DND-41 (cell line): ENCODE measurements at regions not wholly inside any gene's neighbourhood (a gene's known extent, or its start where the extent isn't known, plus 50 kb on each side); places are given as distances from the start of the nearest gene placed in this dataset.
A peak's percentile ranks its signal among the peaks of the same experiment; 100 is the strongest.

Experiments used
- EZH2 ChIP-seq: IDR thresholded peaks from 3 replicates; pipeline ENCODE4 v1.6.1; 2012; ENCODE audit warnings: borderline replicate concordance, low read depth, mild to moderate bottlenecking, moderate library complexity, low read length, inconsistent platforms; ENCODE audit not compliant: severe bottlenecking
- TF ChIP-seq, protein P1 (sequence below): IDR thresholded peaks from 2 replicates; pipeline ENCODE4 v1.5.1; 2012; ENCODE audit warnings: borderline replicate concordance, low read length, moderate library complexity, mild to moderate bottlenecking; ENCODE audit not compliant: poor library complexity, severe bottlenecking; ENCODE audit errors: extremely low read depth

DNA sequence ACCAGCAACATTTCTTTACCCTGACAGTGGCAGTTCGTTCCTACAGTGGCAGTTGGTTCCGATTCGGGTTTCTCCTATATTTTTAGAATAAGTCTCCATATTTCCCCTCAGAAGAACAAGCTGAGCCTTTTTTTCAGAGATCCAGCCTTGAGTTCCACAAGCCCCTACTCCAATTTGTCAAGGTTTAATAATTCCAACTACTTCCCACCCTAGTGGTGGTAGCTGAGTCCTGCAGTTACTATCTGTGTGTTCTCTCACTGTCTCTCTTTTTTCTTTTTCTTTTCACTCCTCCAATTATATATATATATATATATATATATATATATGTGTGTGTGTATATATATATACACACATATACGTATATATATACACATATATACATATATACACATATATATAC, 1347.3 kb downstream of the PCDH9 start:
- TF ChIP-seq, protein P1, sequence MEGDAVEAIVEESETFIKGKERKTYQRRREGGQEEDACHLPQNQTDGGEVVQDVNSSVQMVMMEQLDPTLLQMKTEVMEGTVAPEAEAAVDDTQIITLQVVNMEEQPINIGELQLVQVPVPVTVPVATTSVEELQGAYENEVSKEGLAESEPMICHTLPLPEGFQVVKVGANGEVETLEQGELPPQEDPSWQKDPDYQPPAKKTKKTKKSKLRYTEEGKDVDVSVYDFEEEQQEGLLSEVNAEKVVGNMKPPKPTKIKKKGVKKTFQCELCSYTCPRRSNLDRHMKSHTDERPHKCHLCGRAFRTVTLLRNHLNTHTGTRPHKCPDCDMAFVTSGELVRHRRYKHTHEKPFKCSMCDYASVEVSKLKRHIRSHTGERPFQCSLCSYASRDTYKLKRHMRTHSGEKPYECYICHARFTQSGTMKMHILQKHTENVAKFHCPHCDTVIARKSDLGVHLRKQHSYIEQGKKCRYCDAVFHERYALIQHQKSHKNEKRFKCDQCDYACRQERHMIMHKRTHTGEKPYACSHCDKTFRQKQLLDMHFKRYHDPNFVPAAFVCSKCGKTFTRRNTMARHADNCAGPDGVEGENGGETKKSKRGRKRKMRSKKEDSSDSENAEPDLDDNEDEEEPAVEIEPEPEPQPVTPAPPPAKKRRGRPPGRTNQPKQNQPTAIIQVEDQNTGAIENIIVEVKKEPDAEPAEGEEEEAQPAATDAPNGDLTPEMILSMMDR: peak; percentile 9
- no peak for TF ChIP-seq EZH2
